Brain microvascular endothelial cell (primary cell): ENCODE measurements at regions not wholly inside any gene's neighbourhood (a gene's known extent, or its start where the extent isn't known, plus 50 kb on each side); places are given as distances from the start of the nearest gene placed in this dataset.
"Not testable (repeated sequence)": the region's sequence is repeated elsewhere in the genome, so short reads cannot be mapped to it uniquely, and the experiment has no call there.

Experiments
- DNase-seq: peaks from one replicate; pipeline ENCODE4 v3.0.0-alpha.2; 2020
- H3K27ac ChIP-seq: fragments of 250-450 bp; sonication (Bioruptor Pico); 2 replicates; pipeline ENCODE4 v1.5.1; 2020; ENCODE audit warnings: mild to moderate bottlenecking, moderate library complexity
- H3K27me3 ChIP-seq: fragments of 250-450 bp; sonication (Bioruptor Pico); replicated peaks from 2 replicates; pipeline ENCODE4 v1.5.1; 2020; ENCODE audit warnings: mild to moderate bottlenecking
- H3K36me3 ChIP-seq: fragments of 250-450 bp; sonication (Bioruptor Pico); replicated peaks from 2 replicates; pipeline ENCODE4 v1.5.1; 2020; ENCODE audit warnings: mild to moderate bottlenecking
- H3K4me3 ChIP-seq: 2 replicates; pipeline ENCODE4 v1.5.1; 2011; ENCODE audit warnings: low read depth, mild to moderate bottlenecking, control low read depth, low read length, moderate library complexity
- CTCF ChIP-seq: IDR thresholded peaks from 2 replicates; pipeline ENCODE4 v1.5.1; 2011; ENCODE audit warnings: low read depth, mild to moderate bottlenecking, moderate library complexity, low read length, control low read depth, inconsistent platforms; ENCODE audit errors: missing control alignments
- in situ Hi-C: cut with HindIII; loops from 2 replicates; pipeline ENCODE4 v1.10.0; 2017; ENCODE audit warnings: low sequenced_read_pairs, low pct_ligation_motif_present

DNA sequence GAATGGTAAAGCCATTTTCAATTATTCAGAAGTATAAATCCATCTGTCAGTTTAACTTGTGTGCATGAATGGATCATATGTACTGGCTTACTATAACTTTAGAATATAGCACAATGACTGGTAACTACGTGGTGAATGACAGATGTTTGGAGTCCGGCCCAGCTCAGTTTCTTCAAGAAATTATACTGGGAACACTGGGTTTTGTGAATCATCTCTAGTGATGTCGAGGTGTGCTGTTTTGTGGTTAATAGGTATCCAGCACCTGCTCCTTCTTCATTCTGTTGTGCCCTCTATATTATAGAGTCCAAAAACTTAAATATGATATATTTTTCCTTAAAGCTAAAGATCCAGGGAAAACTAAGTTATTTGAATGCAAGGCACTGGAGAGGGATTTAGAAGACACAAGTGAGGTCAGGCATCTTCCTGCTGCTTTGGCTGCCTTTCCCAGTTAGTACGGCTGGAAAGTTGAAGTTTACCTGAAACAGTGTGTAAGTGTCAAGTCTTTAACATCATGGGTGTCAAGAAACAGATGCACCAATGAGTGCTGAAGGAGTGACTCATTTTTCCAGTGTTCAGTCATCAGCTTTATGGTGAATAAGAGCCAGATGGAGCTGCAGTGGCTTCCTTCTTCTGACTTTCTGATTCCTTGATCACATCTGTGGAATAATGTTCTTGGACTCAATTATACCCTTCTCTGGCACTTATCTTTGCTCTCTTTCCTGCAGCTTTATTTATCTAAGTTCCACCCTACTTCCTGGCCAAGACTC is 1079.5 kb upstream of the CELF4 start:
- H3K27ac ChIP-seq, result no peak overlapping the region
- H3K4me3 ChIP-seq, result no peak overlapping the region
- H3K36me3 ChIP-seq, result no peaks in the 10 kb centered on the region
- in situ Hi-C loops, result no loop called here
- no peaks in the 10 kb centered on the region for H3K27me3 ChIP-seq
- TF ChIP-seq CTCF, result no peak
- no peak for DNase-seq

DNA sequence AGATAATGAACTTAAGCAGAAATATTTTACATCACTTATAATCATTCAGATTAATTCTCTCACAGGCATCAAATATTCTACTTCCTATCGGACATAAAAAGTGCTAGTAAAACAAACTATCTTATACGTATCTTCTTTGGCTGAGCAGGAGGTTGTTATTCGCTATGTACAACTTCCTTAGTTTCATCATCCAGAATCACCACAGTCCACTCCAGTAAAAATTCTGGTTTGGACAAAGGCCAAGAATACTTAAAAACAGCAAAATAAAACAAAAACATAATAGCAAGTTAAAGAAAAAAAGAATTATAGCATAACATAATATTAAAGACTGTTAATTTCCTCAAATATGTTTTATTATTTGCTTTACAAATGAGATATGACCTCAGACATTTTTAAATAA is 1077.1 kb upstream of the CELF4 start:
- Histone ChIP-seq H3K36me3 (no peaks in the 10 kb centered on the region), H3K27ac (no peak overlapping the region), H3K4me3 (no peak overlapping the region), H3K27me3 (no peaks in the 10 kb centered on the region)
- in situ Hi-C loops, result no loop called here
- no peak for DNase-seq
- no peak for TF ChIP-seq CTCF

DNA sequence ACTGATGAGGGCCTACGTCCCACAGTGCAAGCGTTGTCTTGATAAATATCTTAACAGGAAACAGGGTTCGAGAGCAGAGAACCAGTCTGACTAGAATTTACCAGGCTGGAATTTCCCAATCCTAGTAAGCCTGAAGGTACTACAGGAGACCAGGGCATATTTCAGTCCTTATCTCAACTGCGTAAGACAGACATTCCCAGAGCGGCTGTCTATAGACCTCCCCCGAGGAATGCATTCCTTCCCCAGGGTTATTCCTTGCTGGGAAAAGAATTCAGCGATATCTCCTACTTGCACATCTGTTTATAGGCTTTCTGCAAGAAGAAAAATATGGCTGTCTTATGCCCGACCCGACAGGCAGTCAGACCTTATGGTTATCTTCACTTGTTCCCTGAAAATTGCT is 1074.1 kb upstream of the CELF4 start:
- H3K27ac ChIP-seq, H3K27me3 ChIP-seq, DNase-seq, H3K4me3 ChIP-seq, H3K36me3 ChIP-seq, in situ Hi-C loops: not testable (repeated sequence)

GRCh38 chr18:38635709-38636430 is 1070.3 kb upstream of the CELF4 start:
- TF ChIP-seq CTCF, result no peak
- in situ Hi-C loops, result no loop called here
- H3K36me3 ChIP-seq, result no peaks in the 10 kb centered on the region
- H3K27ac ChIP-seq, result no peak overlapping the region
- no peak for DNase-seq
- H3K4me3 ChIP-seq, result no peak overlapping the region
- H3K27me3 ChIP-seq, result no peaks in the 10 kb centered on the region

DNA sequence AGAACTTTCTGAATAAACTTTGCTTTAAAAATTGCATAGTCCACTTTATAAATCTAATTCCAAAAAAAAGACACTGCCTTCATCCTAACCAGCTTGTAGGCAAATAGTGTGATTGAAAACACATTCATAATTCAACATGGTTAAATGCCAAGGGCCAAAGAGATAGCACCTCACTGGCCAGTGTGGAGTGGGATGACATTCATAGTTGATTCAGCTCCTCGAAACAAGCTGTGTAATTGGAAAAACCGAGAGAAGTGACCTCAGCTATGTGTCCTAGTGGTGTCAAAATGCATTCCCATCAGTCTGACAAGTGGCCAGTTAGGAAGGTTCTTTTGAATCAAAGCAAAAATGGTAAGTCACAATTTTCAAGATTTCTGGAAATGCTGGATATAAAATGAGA is 1068.5 kb upstream of the CELF4 start:
- no peaks in the 10 kb centered on the region for H3K27me3 ChIP-seq
- H3K4me3 ChIP-seq, result no peak overlapping the region
- H3K36me3 ChIP-seq, result no peaks in the 10 kb centered on the region
- no peak overlapping the region for H3K27ac ChIP-seq
- DNase-seq, result no peak
- no peak for TF ChIP-seq CTCF
- in situ Hi-C loops, result no loop called here

- Histone ChIP-seq H3K27ac (no peak overlapping the region), H3K36me3 (no peaks in the 10 kb centered on the region), H3K27me3 (no peaks in the 10 kb centered on the region), H3K4me3 (no peak overlapping the region)
- in situ Hi-C loops, result no loop called here
- no peak for TF ChIP-seq CTCF
- DNase-seq, result no peak
Measured at GRCh38 chr18:38633333-38633732, 1067.7 kb upstream of the CELF4 start.
